Gastrocnemius medialis (tissue), 4 donors: ENCODE measurements at regions not wholly inside any gene's neighbourhood (a gene's known extent, or its start where the extent isn't known, plus 50 kb on each side); places are given as distances from the start of the nearest gene placed in this dataset.

Source experiments
- CTCF ChIP-seq, 5 experiments: fragments of 450-650 bp in 3 of 5; fragments of 200-600 bp in 2 of 5; sonication (generic) in 2 of 5; IDR thresholded peaks in 4 of 5; conservative IDR thresholded peaks in 1 of 5; 1 replicate in 4 of 5; 2 replicates in 1 of 5; pipeline ENCODE4 v1.5.1; 2016 to 2019; ENCODE audit warnings: antibody characterized with exemption in 5 of 5, mild to moderate bottlenecking in 3 of 5, moderate library complexity in 3 of 5
- POLR2A ChIP-seq, 2 donors: fragments of 450-650 bp; IDR thresholded peaks; one replicate each; pipeline ENCODE4 v1.6.1; 2017; ENCODE audit warnings: antibody characterized with exemption in 2 of 2, mild to moderate bottlenecking in 2 of 2, moderate library complexity in 2 of 2

- no peak for TF ChIP-seq CTCF (IDR thresholded peaks at IDR 0.05 in 4 of 5, conservative IDR thresholded peaks at IDR 0.05 in 1 of 5)
- no peak for TF ChIP-seq POLR2A (IDR thresholded peaks at IDR 0.05)
Observed at GRCh38 chr11:127281534-127281933, 281.0 kb upstream of the KIRREL3 start.
